HG02610 (cell line): ENCODE measurements at regions not wholly inside any gene's neighbourhood (a gene's known extent, or its start where the extent isn't known, plus 50 kb on each side); places are given as distances from the start of the nearest gene placed in this dataset.

Experiments used
- ATAC-seq: cut with Tn5 transposase; IDR thresholded peaks from one replicate; pipeline ENCODE4 v1.9.1; 2021; ENCODE audit warnings: mild to moderate bottlenecking, moderate library complexity; ENCODE audit not compliant: unreplicated experiment

GRCh38 chr4:126691797-126692196 lies 941.0 kb upstream of the INTU start:
- ATAC-seq, result no peak

DNA sequence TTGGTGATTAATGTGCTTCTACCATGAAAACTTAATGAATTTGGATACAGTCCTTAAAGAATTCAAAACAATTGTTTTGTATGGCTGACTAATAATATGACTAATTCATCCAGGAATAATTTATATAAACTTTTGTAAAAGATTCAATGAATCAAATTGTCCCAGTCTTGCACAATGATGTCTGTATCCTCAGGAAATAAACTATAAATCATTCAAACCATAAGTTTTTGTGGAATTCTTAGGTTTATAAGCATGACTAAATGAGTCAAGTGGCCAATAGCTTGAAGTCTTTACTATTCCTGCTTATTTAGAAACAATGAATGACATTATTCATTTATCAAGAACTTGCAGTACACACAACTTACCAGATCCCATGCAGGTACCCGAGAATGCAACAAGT lies 935.0 kb upstream of the INTU start:
- no peak for ATAC-seq

GRCh38 chr4:126698224-126698623 lies 934.5 kb upstream of the INTU start:
- no peak for ATAC-seq

DNA sequence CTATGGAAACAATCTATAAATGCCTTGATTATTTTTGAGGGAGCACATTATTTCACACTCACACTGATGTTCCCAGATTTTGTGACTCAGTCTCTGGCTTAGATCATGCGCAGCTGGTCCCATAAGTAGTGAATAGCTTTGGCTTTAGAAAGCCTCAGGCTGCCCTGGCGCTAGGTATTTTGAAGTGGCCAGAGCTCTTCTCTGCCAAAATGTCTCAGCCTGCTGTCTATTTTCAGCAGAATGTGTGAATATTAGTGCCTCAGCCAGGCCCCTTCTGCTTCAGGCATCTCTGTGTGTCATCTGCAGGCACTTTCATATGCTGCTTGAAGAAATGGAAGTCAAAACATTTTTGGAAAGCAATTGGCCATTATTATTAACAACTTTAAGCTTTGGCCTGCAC lies 931.0 kb upstream of the INTU start:
- no peak for ATAC-seq

DNA sequence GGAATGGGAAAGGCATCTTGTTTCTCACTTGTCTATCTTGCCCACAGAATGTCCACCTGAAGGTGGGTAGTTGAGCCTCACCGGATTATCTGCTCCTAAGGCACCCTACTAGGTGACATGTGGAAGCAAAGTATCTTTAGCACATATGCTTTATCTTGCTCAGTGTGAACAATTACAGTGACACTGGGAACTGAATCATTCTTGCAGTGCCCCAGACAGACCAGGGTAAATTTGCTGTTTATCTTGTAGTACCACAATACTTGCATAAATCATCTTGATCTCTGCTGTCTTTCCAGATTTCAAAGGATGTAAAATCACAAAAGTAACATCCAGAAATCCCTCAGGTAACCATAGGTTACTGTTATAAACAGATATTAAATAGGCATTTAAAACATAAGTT lies 930.0 kb upstream of the INTU start:
- no peak for ATAC-seq

- ATAC-seq, result no peak
These were observed 927.5 kb upstream of the INTU start for GRCh38 chr4:126705266-126705665.

DNA sequence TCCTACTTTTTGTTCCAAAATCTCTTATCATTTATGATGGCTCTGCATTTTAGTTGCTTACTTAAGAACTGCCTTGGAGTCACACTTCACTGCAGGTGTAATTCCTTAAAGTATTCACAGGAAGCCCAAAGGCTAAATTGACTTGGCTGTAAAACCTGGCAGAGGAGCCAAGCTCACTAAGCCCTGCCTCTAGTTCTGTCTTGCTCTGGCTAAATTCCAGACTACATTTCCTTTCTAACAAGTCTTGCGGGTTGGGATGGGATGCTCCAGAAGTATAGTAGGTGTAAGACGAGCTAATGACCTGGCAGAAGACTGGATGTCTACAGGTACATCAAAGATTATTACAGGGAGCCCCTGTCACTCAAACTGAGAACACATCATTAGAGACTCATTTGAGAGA lies 924.0 kb upstream of the INTU start:
- no peak for ATAC-seq

DNA sequence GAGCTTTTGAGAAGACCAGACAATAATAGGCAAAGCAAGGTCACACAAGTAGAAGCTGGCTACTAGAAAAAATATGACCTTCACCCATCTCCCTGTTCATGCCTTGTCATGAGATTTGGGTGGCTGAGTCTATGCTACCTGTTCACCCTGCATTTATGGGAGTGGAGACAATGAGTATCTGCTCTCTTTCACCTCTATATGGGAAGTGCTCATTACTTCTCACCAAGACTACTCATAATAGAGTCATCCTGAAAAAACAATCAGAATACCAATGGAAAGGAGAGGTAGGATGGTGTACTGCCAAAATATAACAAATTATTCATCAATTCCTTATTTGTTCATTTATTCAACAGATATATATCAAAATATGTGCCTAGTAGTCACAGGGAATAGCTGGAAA lies 921.8 kb upstream of the INTU start:
- ATAC-seq, result no peak

- no peak for ATAC-seq
These were observed 917.7 kb upstream of the INTU start for GRCh38 chr4:126715067-126715466.

- no peak for ATAC-seq
These were observed 917.1 kb upstream of the INTU start for GRCh38 chr4:126715681-126716080.

- ATAC-seq, result no peak
These were observed 914.6 kb upstream of the INTU start for GRCh38 chr4:126718136-126718535.

DNA sequence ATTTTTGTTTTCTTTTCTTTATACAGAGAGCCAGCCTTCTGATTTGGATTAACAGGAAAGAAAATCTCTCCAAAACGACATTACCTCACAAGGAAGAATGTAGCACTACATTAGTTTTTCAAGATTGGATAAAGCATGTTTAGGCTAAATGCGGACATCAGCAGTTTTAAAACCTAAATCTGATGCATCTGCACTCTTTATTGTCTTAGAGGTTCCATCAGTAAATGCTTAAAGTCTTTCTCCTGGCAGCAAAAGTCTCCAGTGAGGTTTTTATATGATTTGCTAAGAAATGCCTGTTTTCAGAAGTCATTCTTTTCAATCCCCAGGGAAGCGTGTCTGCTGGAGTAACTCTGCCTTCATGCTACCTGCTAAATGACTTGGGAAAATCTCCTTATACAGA lies 912.9 kb upstream of the INTU start:
- no peak for ATAC-seq

- ATAC-seq, result no peak
These were observed 906.9 kb upstream of the INTU start for GRCh38 chr4:126725906-126726305.

DNA sequence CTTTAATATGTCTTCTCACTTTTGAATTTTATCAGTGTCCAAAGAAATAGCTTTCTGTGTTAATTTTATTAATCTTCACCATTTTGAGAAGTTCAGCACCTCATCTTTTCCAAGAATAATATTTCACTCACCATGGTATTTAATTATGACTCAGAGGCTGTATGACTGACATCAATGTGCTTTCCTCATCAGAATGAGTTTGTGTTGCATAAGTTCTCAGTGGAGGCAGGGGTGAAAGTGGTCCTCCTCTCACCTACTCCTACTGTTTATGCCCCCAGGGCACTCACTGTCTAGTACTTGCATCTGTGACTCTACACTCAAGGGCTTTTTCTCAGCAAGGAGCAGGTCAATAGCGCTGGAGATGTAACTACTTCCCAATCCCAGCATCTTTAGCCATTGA lies 905.3 kb upstream of the INTU start:
- no peak for ATAC-seq

DNA sequence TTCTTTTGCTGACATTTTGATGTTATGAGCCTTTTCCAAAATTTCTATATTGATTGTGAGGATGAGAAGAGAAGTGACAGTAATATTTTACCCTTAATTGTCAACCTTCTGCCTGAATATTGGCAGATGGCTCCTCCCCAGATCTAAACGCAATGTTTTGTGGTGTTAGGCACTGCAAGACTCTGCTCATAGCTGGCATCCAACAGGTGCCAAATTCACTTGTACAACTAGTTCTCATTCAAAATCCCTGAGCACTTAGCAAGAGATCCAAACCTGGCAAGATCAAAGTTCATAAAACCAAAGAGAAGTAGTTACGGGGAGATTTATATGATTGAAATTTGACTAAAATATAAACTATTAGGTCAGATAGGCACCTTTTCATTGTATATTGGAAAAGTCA lies 901.7 kb upstream of the INTU start:
- no peak for ATAC-seq

- no peak for ATAC-seq
These were observed 899.5 kb upstream of the INTU start for GRCh38 chr4:126733301-126733700.

- ATAC-seq, result no peak
These were observed 898.3 kb upstream of the INTU start for GRCh38 chr4:126734465-126734864.

GRCh38 chr4:126735294-126736132 lies 897.2 kb upstream of the INTU start:
- ATAC-seq, result no peak

DNA sequence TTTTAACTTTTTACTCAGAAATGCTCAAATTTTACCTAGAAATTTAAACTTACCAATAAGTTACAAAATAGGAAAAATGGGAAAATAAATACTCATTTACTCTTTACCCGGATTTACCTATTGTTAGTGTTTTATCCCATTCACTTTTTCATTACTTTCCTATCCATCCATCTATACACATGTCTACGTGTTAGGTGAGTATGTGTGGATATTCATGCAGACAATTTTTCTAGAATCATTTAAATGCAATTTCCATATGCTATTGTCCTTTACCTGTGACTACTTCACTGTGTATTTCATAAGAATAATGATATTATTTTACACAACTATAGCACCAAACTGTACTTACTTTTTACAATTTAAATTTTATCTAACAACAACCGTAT lies 896.6 kb upstream of the INTU start:
- no peak for ATAC-seq

DNA sequence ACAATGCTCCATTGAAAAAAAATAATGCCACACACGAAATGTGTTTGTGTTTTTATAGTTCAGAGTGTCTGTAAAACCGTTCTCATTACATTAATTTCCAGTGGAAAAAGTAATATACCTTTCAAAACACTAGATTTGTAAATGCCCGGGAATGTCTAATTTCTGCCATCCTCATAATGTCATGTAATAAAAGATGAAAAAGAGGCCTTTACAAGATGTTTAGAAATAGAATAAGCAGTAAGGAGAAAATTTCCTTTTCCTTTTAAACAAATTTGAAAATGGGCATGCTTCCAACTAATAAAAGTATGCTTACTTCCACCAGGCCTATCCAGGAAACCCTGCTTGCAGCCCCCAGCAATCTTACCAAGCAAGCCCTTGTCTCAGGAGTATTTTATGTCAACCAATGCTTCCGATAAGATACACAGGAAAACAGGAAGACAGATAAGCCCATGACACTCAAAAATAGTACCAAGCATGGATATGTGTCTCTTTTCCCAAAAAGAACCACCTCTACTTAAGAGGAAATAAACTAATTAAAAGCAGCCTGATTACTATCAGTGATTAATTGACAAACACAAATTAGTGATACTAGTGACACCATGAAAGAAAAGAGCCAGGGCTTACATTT lies 894.7 kb upstream of the INTU start:
- no peak for ATAC-seq

- ATAC-seq, result no peak
These were observed 894.2 kb upstream of the INTU start for GRCh38 chr4:126738527-126738923.

GRCh38 chr4:126738926-126739325 lies 893.8 kb upstream of the INTU start:
- no peak for ATAC-seq

- ATAC-seq, result no peak
These were observed 892.1 kb upstream of the INTU start for GRCh38 chr4:126740687-126741086.
